Ovary (tissue), 7 donors: ENCODE measurements at regions not wholly inside any gene's neighbourhood (a gene's known extent, or its start where the extent isn't known, plus 50 kb on each side); places are given as distances from the start of the nearest gene placed in this dataset.

Experiments used
- DNase-seq, 5 donors: peaks; one replicate each; pipeline ENCODE4 v3.0.0-alpha.2; 2019 to 2020
- H3K27ac ChIP-seq, 2 donors: fragments of 200-600 bp; one replicate each; pipeline versions ENCODE4 v1.5.1 to v1.8.0; 2019 to 2022
- H3K27me3 ChIP-seq: fragments of 200-600 bp; one replicate; pipeline ENCODE4 v1.8.0; 2022
- H3K36me3 ChIP-seq: fragments of 200-600 bp; sonication (generic); one replicate; pipeline ENCODE4 v1.5.1; 2019
- H3K4me1 ChIP-seq: one replicate; pipeline ENCODE4 v1.8.1; 2013; ENCODE audit warnings: mild to moderate bottlenecking, moderate library complexity; ENCODE audit not compliant: insufficient read depth
- H3K4me3 ChIP-seq: fragments of 200-600 bp; sonication (generic); one replicate; pipeline ENCODE4 v1.5.1; 2017
- H3K9me3 ChIP-seq, 2 donors: fragments of 200-600 bp in 1 of 2; sonication (generic) in 1 of 2; one replicate each; pipeline versions ENCODE4 v1.5.1 to v1.8.1; 2013 to 2019; ENCODE audit warnings: mild to moderate bottlenecking in 1 of 2, moderate library complexity in 1 of 2
- EP300 ChIP-seq: sonication (generic); formaldehyde crosslinking; IDR thresholded peaks from one replicate; pipeline ENCODE4 v1.6.1; 2017; ENCODE audit warnings: antibody characterized with exemption
- POLR2A ChIP-seq: fragments of 450-650 bp; IDR thresholded peaks from one replicate; pipeline ENCODE4 v1.6.1; 2017; ENCODE audit warnings: antibody characterized with exemption, mild to moderate bottlenecking, moderate library complexity
- WGBS, 3 donors: extraction: QIAGEN DNeasy Blood & Tissue Kit in 1 of 3; methylation state at CpG; one replicate each; pipeline versions ENCODE4 v1.1.5 to v1.1.7; 2013 to 2017; 5-methylcytosine and 5-hydroxymethylcytosine counted together
- intact Hi-C, 4 donors: fragments of 100-400 bp; cut with DNase I; formaldehyde crosslinking; loops; one replicate each; pipeline versions ENCODE4 v1.11.0 to v1.15.1; 2022 to 2023
- TF ChIP-seq, protein P1 (sequence below), 3 donors: fragments of 450-650 bp in 2 of 3; fragments of 200-600 bp in 1 of 3; IDR thresholded peaks; one replicate each; pipeline versions ENCODE4 v1.5.1 to v1.8.0; 2016 to 2022; ENCODE audit warnings: antibody characterized with exemption in 3 of 3, mild to moderate bottlenecking in 1 of 3
- donor health status: DM: no; HTN: no; CAD: no; lungs with moderate emphysema.
- donor health status: DM: no; HTN: no; CAD: no.
- donor health status: Bipolar disorder and iron deficiency.
- donor health status: DM: no; HTN: no; CAD: no.
- donor health status: DM: yes; HTN: yes; CAD: no.

GRCh38 chr3:182092662-182093262 is 381.0 kb downstream of the SOX2 start:
- Histone ChIP-seq H3K27me3 (no peaks in the 10 kb centered on the region), H3K4me1 (no peaks in the 10 kb centered on the region), H3K4me3 (no peak overlapping the region), H3K36me3 (no peaks in the 10 kb centered on the region), H3K27ac (no peak overlapping the region), H3K9me3 (no peaks in the 10 kb centered on the region)
- no peak for DNase-seq
- TF ChIP-seq POLR2A (no peak), EP300 (no peak)
- TF ChIP-seq, protein P1, sequence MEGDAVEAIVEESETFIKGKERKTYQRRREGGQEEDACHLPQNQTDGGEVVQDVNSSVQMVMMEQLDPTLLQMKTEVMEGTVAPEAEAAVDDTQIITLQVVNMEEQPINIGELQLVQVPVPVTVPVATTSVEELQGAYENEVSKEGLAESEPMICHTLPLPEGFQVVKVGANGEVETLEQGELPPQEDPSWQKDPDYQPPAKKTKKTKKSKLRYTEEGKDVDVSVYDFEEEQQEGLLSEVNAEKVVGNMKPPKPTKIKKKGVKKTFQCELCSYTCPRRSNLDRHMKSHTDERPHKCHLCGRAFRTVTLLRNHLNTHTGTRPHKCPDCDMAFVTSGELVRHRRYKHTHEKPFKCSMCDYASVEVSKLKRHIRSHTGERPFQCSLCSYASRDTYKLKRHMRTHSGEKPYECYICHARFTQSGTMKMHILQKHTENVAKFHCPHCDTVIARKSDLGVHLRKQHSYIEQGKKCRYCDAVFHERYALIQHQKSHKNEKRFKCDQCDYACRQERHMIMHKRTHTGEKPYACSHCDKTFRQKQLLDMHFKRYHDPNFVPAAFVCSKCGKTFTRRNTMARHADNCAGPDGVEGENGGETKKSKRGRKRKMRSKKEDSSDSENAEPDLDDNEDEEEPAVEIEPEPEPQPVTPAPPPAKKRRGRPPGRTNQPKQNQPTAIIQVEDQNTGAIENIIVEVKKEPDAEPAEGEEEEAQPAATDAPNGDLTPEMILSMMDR (IDR thresholded peaks at IDR 0.05): no peak
- intact Hi-C loops: no loop called here
- 27 to 33% (median 29%) methylated on average over 6 of the region's 6 CpGs for WGBS, 3 donors

DNA sequence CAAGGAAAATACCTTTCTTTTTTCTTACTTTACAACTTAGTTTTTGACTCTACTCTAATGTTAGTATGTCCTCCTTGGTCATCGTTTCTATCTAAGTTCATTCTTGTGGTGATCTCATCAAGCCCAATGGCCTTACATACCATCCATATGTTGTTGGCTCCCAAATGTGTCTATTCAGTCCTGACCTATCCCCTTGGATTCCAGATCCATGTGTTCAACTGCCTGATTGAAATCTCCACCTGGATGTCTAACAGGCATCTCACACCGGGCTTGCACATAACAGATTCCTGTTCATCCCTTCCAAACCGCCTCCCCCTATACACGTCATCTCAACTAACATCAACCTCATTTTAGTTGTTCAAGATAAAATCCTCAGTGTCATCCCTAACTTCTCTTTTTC is 382.6 kb downstream of the SOX2 start:
- no peaks in the 10 kb centered on the region for H3K9me3 ChIP-seq
- H3K27ac ChIP-seq: no peak overlapping the region
- DNase-seq: no peak
- TF ChIP-seq POLR2A (no peak), EP300 (no peak)
- TF ChIP-seq, protein P1 (IDR thresholded peaks at IDR 0.05): no peak
- intact Hi-C loops: no loop called here
- no peaks in the 10 kb centered on the region for H3K4me1 ChIP-seq
- 87% methylated on average over 4 of the region's 4 CpGs for WGBS, 3 donors
- H3K27me3 ChIP-seq: no peaks in the 10 kb centered on the region
- no peaks in the 10 kb centered on the region for H3K36me3 ChIP-seq
- H3K4me3 ChIP-seq: no peak overlapping the region

GRCh38 chr3:182104881-182105280 is 393.2 kb downstream of the SOX2 start:
- DNase-seq: no peak
- intact Hi-C loops: no loop called here
- Histone ChIP-seq H3K36me3 (no peaks in the 10 kb centered on the region), H3K4me1 (no peaks in the 10 kb centered on the region), H3K4me3 (no peak overlapping the region), H3K9me3 (no peaks in the 10 kb centered on the region), H3K27me3 (no peaks in the 10 kb centered on the region), H3K27ac (no peak overlapping the region)
- WGBS, 3 donors: 30 to 37% (median 35%) methylated on average over 4 of the region's 4 CpGs
- TF ChIP-seq POLR2A (no peak), EP300 (no peak)
- TF ChIP-seq, protein P1 (IDR thresholded peaks at IDR 0.05): no peak

DNA sequence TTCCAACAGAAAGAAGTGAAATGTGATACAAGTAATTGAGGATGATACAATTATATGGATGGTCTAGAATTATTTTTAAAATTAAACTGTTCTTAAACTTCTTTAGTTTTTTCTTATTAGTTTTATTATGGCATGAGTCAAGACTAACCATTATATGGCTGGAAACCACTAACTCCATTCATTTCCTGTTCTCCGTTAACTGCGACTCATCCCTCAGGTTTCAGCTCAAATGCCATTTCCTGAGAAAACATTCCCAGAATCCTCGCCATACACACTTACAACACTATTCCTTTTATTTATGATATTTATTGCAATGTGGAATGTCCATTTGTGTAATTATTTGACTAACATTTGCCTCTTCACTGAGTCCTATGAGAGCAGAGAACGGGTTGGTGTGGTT is 394.1 kb downstream of the SOX2 start:
- Histone ChIP-seq H3K36me3 (no peaks in the 10 kb centered on the region), H3K4me1 (no peaks in the 10 kb centered on the region), H3K27me3 (no peaks in the 10 kb centered on the region), H3K4me3 (no peak overlapping the region), H3K9me3 (no peaks in the 10 kb centered on the region), H3K27ac (no peak overlapping the region)
- no peak for DNase-seq
- intact Hi-C loops: no loop called here
- 83 to 86% (median 83%) methylated on average over 4 of the region's 4 CpGs for WGBS, 3 donors
- TF ChIP-seq EP300: no peak
- no peak for TF ChIP-seq POLR2A
- TF ChIP-seq, protein P1 (IDR thresholded peaks at IDR 0.05): no peak
